Ectodermal cell (in vitro differentiated cells): ENCODE measurements at regions not wholly inside any gene's neighbourhood (a gene's known extent, or its start where the extent isn't known, plus 50 kb on each side); places are given as distances from the start of the nearest gene placed in this dataset.
"Not testable (repeated sequence)": the region's sequence is repeated elsewhere in the genome, so short reads cannot be mapped to it uniquely, and the experiment has no call there.

ENCODE experiments used
- H3K27ac ChIP-seq: 2 replicates; pipeline ENCODE4 v1.7.0; 2013; ENCODE audit warnings: mild to moderate bottlenecking, low read depth, low read length; ENCODE audit not compliant: insufficient read depth, poor library complexity, severe bottlenecking
- H3K27me3 ChIP-seq: 2 replicates; pipeline ENCODE4 v1.7.0; 2013; ENCODE audit warnings: mild to moderate bottlenecking, low read length; ENCODE audit not compliant: insufficient read depth, control insufficient read depth, poor library complexity, severe bottlenecking
- H3K36me3 ChIP-seq: one replicate; pipeline ENCODE4 v1.7.0; 2013; ENCODE audit warnings: low read length; ENCODE audit not compliant: control insufficient read depth, insufficient read depth
- H3K4me1 ChIP-seq: one replicate; pipeline ENCODE4 v1.7.0; 2013; ENCODE audit warnings: low read length; ENCODE audit not compliant: control insufficient read depth, insufficient read depth
- H3K4me3 ChIP-seq: 2 replicates; pipeline ENCODE4 v1.7.0; 2013; ENCODE audit warnings: low read depth, low read length, control low read depth; ENCODE audit not compliant: insufficient read depth
- H3K9me3 ChIP-seq: 2 replicates; pipeline ENCODE4 v1.7.0; 2013; ENCODE audit warnings: mild to moderate bottlenecking, low read length, moderate library complexity; ENCODE audit not compliant: control insufficient read depth
- WGBS, 2 experiments: methylation state at CpG; one replicate each; pipeline ENCODE4 v1.1.7; 2013; ENCODE audit warnings: missing lambda C conversion rate in 2 of 2; 5-methylcytosine and 5-hydroxymethylcytosine counted together

DNA sequence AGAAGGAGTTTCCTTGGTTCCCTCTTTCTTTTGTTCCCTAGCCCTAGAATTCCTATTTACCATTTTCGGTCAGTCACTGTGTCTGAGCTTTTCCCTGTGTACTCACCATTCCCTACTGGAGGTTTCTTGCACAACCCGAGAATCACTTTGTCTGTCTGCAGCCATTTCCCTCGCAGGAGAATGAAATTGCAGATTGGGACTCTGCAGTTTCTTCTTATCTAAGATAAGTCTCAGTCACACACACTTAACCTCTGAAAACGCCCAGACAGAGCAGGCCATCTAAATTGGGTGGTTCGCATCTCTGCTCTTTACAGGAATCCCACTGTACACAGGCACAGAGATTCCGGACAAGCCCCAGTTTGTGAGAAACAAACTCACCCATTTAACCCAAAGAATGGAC lies 58.6 kb upstream of the CNTNAP2 start:
- Histone ChIP-seq H3K27me3 (no peaks in the 10 kb centered on the region), H3K27ac (no peak overlapping the region), H3K9me3 (no peaks in the 10 kb centered on the region), H3K36me3 (no peaks in the 10 kb centered on the region), H3K4me1 (no peaks in the 10 kb centered on the region), H3K4me3 (no peak overlapping the region)
- 92 to 97% methylated on average over 6 of the region's 6 CpGs for WGBS, 2 experiments

DNA sequence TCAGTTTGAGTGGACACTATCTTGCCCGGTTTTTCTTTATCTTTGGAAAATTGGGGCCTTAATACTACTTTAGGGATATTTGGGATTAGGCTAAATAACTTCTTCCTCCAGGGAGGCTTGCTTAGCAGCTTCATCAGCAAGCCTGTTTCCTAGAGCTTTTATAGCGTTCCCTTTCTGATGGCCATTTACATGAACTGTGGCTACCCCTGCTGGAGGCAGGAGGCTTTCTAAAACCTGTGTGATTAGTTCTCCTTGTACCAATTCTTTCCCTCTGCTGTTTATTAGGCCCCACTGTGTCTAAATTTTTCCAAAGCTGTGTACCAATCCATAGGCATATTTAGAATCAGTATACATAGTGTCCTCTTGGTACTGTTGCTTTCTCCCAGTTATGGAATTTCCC lies 61.7 kb upstream of the CNTNAP2 start:
- WGBS, 2 experiments: 75 to 96% methylated on average over 2 of the region's 2 CpGs

DNA sequence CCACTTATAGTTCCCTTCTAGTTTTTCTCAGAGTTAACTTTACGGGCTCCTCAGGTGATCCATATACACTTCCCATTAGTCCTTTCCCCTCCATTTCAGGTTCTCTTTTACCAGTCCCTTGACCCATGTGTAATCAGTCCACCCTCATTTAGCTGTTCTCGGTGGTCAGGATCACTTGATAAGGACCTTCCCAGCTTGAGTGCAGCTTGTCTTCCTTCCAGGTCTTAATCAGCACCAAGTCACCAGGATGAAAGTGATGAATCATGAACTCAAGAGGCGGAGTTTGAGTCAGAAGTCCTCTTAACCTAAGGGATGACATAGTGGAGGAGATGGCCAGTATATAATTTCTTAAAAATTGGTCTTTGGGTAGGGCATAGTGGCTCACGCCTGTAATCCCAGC lies 63.1 kb upstream of the CNTNAP2 start:
- 93 to 96% methylated on average over 4 of the region's 4 CpGs for WGBS, 2 experiments
- no peak overlapping the region for H3K4me3 ChIP-seq
- H3K27me3 ChIP-seq: no peaks in the 10 kb centered on the region
- no peaks in the 10 kb centered on the region for H3K4me1 ChIP-seq
- H3K27ac ChIP-seq: no peak overlapping the region
- H3K36me3 ChIP-seq: no peaks in the 10 kb centered on the region
- no peaks in the 10 kb centered on the region for H3K9me3 ChIP-seq

More for the DNA sequence above, 61.7 kb upstream of the CNTNAP2 start:
- H3K27ac ChIP-seq: no peak overlapping the region
- no peaks in the 10 kb centered on the region for H3K9me3 ChIP-seq
- H3K27me3 ChIP-seq: no peaks in the 10 kb centered on the region
- H3K4me1 ChIP-seq: no peaks in the 10 kb centered on the region
- H3K4me3 ChIP-seq: no peak overlapping the region
- no peaks in the 10 kb centered on the region for H3K36me3 ChIP-seq

DNA sequence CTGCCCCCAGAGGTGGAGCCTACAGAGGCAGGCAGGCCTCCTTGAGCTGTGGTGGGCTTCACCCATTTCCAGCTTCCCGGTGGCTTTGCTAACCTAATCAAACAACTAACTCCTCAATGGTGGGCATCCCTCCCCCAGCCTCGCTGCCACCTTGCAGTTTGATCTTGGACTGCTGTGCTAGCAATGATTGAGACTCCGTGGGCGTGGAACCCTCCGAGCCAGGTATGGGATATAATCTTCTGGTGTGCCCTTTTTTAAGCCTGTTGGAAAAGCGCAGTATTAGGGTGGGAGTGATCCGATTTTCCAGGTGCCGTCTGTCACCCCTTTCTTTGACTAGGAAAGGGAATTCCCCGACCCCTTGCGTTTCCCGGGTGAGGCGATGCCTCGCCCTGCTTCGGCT lies 73.3 kb upstream of the CNTNAP2 start:
- H3K27me3 ChIP-seq, H3K36me3 ChIP-seq, H3K4me3 ChIP-seq, H3K9me3 ChIP-seq, H3K27ac ChIP-seq, H3K4me1 ChIP-seq: not testable (repeated sequence)
- 92 to 93% methylated on average over 14 of the region's 14 CpGs for whole genome bisulfite sequencing, 2 experiments

GRCh38 chr7:146028251-146028750 lies 88.3 kb upstream of the CNTNAP2 start:
- H3K27ac ChIP-seq: no peak overlapping the region
- no peaks in the 10 kb centered on the region for H3K36me3 ChIP-seq
- no peak overlapping the region for H3K4me3 ChIP-seq
- no peaks in the 10 kb centered on the region for H3K4me1 ChIP-seq
- WGBS, 2 experiments: 94 to 100% methylated on average over 2 to 3 of the region's 3 CpGs
- no peaks in the 10 kb centered on the region for H3K27me3 ChIP-seq
- no peaks in the 10 kb centered on the region for H3K9me3 ChIP-seq

GRCh38 chr7:146027243-146027642 lies 89.4 kb upstream of the CNTNAP2 start:
- no peaks in the 10 kb centered on the region for H3K27me3 ChIP-seq
- H3K36me3 ChIP-seq: no peaks in the 10 kb centered on the region
- no peaks in the 10 kb centered on the region for H3K9me3 ChIP-seq
- no peaks in the 10 kb centered on the region for H3K4me1 ChIP-seq
- no peak overlapping the region for H3K4me3 ChIP-seq
- H3K27ac ChIP-seq: no peak overlapping the region

- 85 to 89% methylated on average over 5 of the region's 5 CpGs for WGBS, 2 experiments
- Histone ChIP-seq H3K27ac (no peak overlapping the region), H3K27me3 (no peaks in the 10 kb centered on the region), H3K9me3 (no peaks in the 10 kb centered on the region), H3K36me3 (no peaks in the 10 kb centered on the region), H3K4me3 (no peak overlapping the region), H3K4me1 (no peaks in the 10 kb centered on the region)
These were observed 93.8 kb upstream of the CNTNAP2 start for GRCh38 chr7:146022776-146023175.

DNA sequence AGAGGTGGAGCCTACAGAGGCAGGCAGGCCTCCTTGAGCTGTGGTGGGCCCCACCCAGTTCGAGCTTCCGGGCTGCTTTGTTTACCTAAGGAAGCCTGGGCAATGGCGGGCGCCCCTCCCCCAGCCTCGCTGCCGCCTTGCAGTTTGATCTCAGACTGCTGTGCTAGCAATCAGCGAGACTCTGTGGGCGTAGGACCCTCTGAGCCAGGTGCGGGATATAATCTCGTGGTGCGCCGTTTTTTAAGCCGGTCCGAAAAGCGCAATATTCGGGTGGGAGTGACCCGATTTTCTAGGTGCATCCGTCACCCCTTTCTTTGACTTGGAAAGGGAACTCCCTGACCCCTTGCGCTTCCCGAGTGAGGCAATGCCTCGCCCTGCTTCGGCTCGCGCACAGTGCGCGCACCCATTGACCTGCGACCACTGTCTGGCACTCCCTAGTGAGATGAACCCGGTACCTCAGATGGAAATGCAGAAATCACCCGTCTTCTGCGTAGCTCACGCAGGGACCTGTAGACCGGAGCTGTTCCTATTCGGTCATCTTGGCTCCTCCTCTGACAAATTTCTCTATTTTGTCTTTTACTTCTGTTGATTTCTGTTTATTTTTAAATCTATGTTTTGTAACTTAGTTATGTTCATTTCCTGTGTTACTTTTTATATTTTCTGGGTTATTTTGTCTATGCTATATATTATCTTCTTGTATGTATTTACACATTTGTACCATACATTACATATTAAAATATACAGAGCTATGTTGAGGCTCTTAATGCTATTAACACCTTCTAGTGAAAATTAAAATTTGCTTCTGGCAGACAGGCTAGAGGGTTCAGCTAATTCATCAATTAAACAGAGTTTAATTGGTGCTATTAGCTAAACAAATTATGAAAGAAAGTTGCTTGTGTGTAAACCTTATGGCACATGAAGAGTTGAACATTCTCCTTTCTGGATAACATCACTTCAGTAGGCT lies 97.3 kb upstream of the CNTNAP2 start:
- WGBS, 2 experiments: 86% methylated on average over 26 to 29 of the region's 33 CpGs
- not testable (repeated sequence) for H3K27ac ChIP-seq, H3K9me3 ChIP-seq, H3K36me3 ChIP-seq, H3K27me3 ChIP-seq, H3K4me3 ChIP-seq, H3K4me1 ChIP-seq

DNA sequence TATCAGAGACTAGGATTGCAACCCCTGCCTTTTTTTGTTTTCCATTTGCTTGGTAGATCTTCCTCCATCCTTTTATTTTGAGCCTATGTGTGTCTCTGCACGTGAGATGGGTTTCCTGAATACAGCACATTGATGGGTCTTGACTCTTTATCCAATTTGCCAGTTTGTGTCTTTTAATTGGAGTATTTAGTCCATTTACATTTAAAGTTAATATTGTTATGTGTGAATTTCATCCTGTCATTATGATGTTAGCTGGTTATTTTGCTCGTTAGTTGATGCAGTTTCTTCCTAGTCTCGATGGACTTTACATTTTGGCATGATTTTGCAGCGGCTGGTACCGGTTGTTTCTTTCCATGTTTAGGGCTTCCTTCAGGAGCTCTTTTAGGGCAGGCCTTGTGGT lies 99.2 kb upstream of the CNTNAP2 start:
- H3K4me3 ChIP-seq, H3K27ac ChIP-seq, H3K4me1 ChIP-seq, H3K27me3 ChIP-seq, H3K9me3 ChIP-seq, H3K36me3 ChIP-seq: not testable (repeated sequence)
- 92 to 94% methylated on average over 4 of the region's 5 CpGs for WGBS, 2 experiments

GRCh38 chr7:146014154-146014553 lies 102.4 kb upstream of the CNTNAP2 start:
- not testable (repeated sequence) for H3K9me3 ChIP-seq, H3K27me3 ChIP-seq, H3K27ac ChIP-seq, H3K4me3 ChIP-seq, H3K4me1 ChIP-seq, H3K36me3 ChIP-seq
- WGBS, 2 experiments: 100% methylated on average over 1 of the region's 2 CpGs
